Kidney capillary endothelial cell (primary cell): ENCODE measurements at regions not wholly inside any gene's neighbourhood (a gene's known extent, or its start where the extent isn't known, plus 50 kb on each side); places are given as distances from the start of the nearest gene placed in this dataset.

Experiments used
- DNase-seq: peaks from one replicate; pipeline ENCODE4 v3.0.0-alpha.2; 2018; ENCODE audit warnings: low spot score

DNA sequence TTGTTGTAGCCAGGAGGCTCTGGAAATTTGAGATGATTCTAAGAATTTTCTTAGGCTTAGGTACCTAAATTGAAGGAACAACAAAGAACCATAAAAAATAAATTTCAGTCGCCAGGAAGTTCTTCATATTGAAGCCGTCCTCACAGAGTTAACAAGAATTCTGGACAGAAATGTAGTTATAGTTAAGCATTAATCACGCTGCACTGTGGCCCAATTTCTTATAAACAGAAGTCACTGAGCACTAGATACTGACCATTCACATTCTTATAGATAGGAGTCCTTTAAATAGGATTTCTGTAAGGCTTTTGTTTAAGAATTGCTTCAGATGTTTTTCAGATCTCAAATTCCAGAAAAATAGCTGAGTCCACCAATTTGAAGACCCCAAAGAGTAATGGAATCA, 256.2 kb upstream of the PITRM1 start:
- no peak for DNase-seq

DNA sequence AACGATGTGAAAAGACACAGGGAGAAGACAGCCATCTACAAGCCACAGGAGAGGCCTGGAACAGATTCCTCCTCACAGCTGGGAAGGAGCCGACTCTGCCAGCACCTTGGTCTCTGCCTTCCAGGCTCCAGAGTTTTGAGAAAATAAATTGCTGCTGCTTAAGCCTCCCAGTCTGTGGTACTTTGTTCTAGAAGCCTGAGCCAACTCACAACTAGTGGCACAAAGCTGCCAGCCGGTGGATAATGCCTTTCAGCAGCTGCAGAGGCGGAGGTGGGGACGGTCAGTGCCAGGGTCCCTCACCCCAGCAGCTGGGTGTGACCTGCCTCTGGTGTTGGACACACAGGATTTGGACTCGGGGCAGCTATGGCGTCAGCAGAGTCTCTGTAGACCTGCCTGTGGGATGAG, 255.4 kb upstream of the PITRM1 start:
- DNase-seq, result no peak

- no peak for DNase-seq
Measured at GRCh38 chr10:3427347-3427746, 254.8 kb upstream of the PITRM1 start.

GRCh38 chr10:3426190-3426845, 253.7 kb upstream of the PITRM1 start:
- peak; percentile 83 for DNase-seq

DNA sequence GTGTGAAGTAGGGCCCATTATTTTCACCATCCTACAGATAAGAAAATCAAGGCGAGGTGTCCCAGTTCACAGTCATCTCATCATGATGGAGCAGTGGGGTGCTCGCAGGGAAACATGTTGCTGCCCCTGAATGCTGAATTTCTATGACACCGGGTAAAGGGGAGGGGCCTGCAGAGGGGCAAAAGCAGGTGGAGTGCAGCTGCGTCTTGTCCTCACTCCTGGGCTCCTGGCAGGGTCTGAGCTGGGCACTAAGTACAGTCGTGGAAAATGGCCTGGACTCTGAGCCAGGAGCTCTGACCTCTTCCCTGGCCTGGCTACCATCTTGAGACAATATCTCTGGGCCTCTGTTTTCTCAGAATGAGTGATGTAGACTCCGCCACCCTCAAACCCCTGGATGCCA, 253.1 kb upstream of the PITRM1 start:
- DNase-seq, result no peak

GRCh38 chr10:3425261-3425660, 252.7 kb upstream of the PITRM1 start:
- DNase-seq, result no peak

DNA sequence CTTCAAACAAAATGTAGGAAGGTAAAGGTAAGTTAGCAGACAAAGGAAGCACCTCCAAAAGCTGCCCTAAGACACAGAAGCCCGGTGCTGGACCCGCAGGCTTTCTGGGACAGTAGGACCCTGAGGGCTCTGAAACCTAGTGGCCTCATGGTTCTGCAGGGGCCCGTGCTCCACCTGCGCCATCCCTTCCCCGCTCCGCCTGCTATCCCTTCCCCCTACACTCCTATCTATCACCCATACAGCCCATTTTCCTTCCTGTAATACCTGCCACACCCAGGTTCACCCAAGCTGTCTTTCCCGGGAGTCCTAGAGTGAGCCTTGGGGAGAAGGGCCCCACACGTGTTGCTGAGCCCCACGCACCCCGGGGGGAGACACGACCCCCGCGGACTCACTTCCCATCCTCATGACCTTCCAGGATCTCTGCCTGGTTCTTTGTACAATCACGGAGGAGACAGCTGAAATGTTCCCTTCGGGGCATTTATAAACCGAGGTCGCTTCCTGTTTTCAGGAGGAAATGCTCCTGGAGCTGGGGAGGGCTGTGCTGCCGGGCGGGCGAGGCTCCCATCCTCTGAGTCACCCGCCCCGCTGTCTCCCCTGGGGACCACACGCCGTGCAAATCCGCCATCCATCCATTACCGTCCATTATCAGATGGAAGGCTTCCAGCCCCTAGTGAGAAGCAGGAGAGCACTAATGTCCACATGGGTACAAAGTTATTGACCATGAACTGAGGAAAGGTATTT, 251.7 kb upstream of the PITRM1 start:
- DNase-seq, result peak; percentile 95

DNA sequence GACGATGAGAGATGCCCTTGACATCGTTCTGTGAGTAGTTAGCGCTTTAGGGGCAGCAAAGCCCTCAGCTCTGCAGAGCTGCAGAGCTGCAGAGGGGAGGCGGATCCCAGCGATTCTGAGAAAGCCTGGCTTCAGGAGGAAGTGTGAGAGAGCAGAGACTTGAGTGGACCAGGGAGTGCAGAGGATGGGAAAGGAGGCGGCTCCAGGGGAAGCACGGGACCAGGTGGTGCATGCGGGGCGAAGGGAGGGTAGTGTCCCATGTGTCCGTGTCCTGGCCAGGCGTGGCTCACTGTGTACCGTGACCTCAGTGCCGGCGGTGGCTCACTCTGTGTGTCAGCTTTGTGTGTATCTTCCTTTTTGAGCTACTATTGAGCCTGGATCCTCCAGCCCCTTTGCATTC, 250.8 kb upstream of the PITRM1 start:
- DNase-seq, result no peak

- DNase-seq, result no peak
Measured at GRCh38 chr10:3422282-3422681, 249.7 kb upstream of the PITRM1 start.

DNA sequence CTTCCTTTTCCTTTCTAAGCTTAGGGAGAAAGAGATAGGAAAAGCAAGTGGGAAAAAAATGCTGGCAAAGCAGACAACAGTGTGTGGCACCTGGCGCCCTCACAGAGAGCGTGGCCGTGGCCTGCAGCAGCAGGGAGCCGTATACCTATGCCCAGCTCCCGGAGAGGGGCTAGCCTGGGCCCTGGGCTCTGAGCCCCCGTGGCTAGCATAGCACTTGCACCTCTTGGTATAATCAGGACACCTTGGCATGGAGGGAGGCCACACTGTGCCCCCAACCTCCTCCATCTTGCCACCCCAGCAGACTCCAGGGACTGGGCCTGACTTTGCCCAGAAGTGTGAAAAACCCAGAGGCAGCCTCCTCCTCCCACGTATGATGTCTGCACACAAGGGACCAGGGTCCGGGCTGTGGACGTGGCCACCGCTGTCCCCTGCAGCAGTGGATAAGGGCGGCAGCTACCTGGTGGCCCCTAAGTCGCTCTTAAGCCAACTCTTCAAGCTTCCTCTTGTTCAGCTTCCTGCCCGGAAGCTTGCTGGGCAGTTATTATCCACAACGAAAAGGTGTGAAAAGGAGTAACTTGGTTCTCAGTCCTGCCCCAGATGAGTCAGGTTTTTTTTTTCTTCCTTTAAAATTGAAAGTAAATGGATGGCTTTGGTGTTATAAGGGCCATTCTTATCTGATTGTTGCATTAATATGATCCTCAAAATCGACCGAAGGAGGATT, 249.1 kb upstream of the PITRM1 start:
- no peak for DNase-seq

DNA sequence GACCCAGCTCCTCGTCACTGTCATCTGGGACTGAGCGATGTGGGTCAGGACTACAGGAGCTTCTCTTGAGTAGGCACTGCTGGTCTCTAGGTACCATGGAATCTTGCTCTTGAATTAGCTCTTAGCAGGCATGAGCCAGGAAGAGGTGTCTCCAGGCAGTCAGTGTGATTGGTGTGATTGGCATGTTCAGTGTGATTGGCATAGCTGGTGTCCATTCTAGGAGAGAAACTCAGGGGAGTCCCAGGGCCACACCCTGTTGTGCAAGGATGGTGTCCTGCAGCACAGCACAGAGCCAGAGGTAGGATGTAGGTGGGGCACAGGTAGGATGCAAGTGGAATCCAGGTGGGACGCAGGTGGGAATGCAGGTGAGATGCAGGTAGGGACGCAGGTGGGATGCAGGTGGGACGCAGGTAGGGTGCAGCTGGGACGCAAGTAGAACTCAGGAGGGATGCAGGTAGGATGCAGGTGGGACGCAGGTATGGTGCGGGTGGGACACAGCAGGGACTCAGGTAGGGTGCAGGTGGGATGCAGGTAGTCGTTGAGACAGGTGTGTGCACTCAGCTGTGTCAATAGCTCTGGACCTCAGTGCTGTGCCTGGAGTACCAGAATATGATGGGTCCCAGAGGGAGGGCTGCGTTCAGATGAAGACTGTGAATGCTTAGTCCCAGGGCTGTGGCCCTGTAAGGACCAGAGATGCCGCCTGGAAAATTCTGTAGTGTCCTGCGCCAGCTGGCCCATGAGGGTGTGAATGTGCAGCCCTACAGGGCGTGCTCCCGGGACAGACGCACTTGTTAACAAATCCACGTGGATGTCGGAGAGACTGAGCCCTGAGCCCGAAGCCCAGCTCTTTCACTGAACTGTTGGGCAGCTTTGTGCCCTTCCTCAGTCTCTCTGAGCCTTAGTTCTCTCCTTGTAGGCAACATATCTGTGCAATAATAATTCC, 248.2 kb upstream of the PITRM1 start:
- DNase-seq, result no peak

DNA sequence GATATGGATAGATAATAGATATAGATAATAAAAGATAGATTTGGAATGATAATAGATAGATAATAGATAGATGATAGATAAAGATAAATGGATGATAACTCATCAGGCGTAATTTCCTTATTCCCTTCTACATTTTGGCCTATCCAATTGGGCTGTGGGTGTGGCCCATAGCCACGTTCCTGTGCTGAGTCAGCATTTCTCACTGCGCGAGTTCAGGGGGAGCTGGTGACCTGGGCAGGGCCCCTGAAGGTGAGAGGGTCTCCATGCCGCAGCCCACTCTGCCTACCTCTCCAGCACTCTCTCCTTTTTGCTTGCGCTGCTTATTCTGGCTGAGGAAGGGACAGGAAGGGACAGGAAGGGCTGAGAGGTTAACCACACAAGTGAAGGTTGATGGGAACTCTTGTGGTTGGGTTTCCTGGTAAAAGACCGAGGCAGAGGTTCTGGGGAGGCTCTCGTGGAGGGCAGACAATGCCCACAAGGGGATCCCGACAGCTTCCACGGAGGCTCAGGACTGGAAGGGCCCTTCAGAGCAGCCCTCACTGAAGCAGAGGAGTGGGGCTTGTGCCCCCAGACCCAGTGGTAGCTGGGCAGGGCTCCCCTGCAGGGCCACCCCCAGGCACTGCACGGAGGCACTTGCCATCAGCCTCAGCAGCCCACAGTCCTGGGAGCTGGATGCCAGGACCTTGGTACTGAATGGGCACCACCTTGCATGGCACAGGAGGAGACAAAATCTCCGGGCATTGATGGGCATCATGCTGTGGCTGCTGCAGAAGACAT, 247.3 kb upstream of the PITRM1 start:
- no peak for DNase-seq

- no peak for DNase-seq
Measured at GRCh38 chr10:3418926-3419325, 246.3 kb upstream of the PITRM1 start.

GRCh38 chr10:3418041-3418754, 245.6 kb upstream of the PITRM1 start:
- DNase-seq, result no peak

DNA sequence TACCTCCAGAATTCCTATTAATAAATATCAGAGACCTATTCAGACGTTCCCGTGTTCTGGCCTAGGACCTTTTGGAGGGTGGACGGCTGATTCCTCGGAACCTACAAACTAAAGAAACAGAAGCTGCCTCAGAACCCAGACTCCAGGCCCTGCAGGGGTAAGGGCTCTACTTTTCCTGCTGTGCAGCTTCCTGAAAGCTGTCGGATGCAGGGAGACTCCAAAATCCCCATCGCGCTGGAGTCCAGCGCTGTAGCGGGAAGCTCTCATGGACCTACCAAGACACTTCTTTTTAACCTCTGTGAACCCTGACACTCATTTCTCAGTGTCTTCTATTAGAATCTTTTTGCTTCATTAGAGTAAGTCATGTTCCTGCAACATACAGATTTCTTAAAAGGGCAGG, 244.5 kb upstream of the PITRM1 start:
- DNase-seq, result no peak

DNA sequence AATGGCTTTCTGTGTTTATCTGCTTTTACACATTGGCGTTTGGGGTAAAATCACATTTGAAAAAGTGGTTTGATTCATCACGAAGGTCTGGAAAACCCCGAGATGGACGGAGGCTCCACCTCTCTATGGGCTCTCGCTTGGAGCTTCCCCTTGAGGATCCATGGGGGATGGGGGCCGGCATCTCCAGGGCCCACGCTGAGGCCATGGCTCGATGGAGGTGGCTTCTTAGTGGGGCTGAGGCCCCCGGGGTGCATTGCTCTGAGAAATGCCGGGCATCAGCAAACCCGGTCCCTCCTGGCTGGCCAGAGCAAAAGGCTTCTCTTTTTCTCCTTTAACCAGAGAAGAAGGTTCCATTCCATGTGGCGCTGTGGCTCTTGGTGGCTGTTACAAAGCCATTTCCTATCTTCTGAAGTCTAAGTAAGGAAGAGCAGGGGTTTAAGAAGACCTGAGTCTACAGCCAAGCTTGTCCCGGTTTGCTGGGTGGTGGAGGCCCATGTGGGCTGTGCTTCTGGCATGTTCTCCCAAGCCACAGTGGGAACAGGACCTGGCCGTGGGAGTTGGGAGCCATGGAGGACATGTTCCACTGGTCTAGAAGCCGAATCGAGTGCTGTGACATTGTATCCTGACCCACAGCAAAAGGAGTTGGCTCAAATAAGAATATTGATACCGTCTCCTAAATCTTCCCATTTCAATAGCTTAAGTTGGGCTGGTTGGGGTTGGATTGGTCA, 243.5 kb upstream of the PITRM1 start:
- DNase-seq, result no peak

DNA sequence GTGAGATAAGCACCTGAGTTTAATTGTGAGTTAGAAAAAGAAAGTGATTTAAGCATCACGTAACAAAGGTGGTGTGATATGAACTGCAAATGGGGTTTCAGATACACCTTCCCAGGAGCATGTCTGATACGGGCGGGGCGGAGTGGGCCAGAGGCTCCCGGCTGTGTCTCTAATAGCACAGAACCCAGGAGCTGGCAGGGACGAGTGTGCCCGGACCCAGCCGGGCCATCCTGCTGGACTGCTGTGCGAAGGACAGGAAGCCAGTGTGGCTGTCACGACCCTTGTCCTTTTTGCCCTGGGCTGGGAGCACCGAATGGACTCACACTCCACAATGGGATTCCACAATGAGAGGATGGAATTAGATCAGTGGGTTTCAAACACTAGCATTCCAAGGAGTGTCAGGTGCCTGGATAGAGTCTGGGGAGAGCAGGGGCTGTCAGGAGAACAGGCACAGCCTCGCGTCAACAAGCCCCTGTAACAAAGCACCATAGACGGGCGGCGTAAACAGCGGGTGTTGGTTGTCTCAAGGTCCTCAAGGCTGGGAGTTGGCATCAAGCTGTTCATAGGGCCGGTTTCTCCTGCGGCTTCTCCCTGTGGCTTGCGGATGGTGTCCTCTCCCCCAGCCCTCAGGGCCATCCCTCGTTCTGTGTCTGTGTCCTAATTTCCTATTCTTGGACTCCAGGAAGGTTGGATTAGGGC, 242.6 kb upstream of the PITRM1 start:
- DNase-seq, result no peak

DNA sequence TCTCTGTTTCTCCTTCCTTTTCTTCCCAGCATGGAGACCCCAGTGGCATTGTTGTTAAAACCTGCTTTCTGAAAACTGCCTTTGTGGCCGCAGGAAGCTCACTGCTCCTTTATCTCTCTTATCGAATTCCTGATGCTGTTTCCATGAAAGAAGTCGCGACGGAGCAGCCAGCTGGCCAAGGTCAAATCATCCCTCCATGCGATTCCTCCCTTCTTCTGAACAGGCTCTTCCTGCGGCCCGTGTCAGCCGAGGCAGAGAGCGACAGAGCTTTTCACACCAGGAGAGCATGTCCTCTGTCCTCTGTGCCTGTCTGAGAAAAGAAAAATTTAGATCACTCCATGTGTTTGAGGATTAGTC, 242.1 kb upstream of the PITRM1 start:
- no peak for DNase-seq

GRCh38 chr10:3413937-3414666, 241.5 kb upstream of the PITRM1 start:
- DNase-seq, result no peak
